HepG2 (cell line): ENCODE measurements at regions not wholly inside any gene's neighbourhood (a gene's known extent, or its start where the extent isn't known, plus 50 kb on each side); places are given as distances from the start of the nearest gene placed in this dataset.

Source experiments
- MYNN ChIP-seq: sonication (generic); formaldehyde crosslinking; IDR thresholded peaks from 2 replicates; pipeline ENCODE4 v1.4.0; 2020; ENCODE audit warnings: mild to moderate bottlenecking, low read depth, missing genetic modification reagents
- PHF5A ChIP-seq: IDR thresholded peaks from one replicate; pipeline ENCODE4 v1.6.1; 2018; ENCODE audit warnings: low read depth, missing genetic modification reagents; ENCODE audit not compliant: unreplicated experiment
- POLR2AphosphoS5 ChIP-seq: IDR thresholded peaks from 2 replicates; pipeline ENCODE4 v1.6.1; 2012; ENCODE audit warnings: low read depth, low read length
- SSRP1 ChIP-seq: IDR thresholded peaks from 2 replicates; pipeline ENCODE4 v1.6.1; 2016; ENCODE audit warnings: control low read depth
- TOPORS ChIP-seq: sonication (generic); formaldehyde crosslinking; IDR thresholded peaks from 2 replicates; pipeline ENCODE4 v1.8.0; 2023; ENCODE audit warnings: mild to moderate bottlenecking, missing genetic modification reagents
- ZNF556 ChIP-seq: sonication (generic); formaldehyde crosslinking; IDR thresholded peaks from 2 replicates; pipeline ENCODE4 v1.4.0; 2020; ENCODE audit warnings: mild to moderate bottlenecking, missing genetic modification reagents, borderline replicate concordance
- TF ChIP-seq, protein P1 (sequence below): sonication (generic); formaldehyde crosslinking; IDR thresholded peaks from 2 replicates; pipeline ENCODE4 v1.8.0; 2022; ENCODE audit warnings: missing genetic modification reagents, mild to moderate bottlenecking, inconsistent platforms, borderline replicate concordance
- TF ChIP-seq, protein P2 (sequence below): sonication (generic); formaldehyde crosslinking; IDR thresholded peaks from 2 replicates; pipeline ENCODE4 v1.5.0; 2020; ENCODE audit warnings: mild to moderate bottlenecking, missing genetic modification reagents, moderate library complexity

DNA sequence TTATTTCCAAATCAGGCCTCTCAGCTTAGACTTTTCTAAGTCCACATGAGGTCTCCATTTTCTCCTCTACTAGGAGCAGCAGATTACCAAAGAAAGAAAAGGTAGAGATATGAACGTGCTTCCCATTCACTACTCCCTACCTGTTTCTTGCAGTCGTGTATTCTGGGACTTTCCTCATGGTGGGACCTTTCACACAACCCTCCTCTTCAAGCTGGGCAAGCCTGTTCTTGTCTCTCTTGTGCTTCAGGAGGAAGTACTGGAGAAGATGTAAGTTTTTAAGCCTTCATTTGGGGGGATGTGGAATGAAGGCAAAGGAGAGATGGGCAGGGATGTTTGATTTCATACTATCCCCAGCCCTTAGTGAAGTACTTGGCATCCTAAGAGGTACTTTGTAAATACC lies 128.8 kb upstream of the SESN3 start:
- TF ChIP-seq POLR2AphosphoS5: no peak
- no peak for TF ChIP-seq ZNF556
- TF ChIP-seq, protein P1, sequence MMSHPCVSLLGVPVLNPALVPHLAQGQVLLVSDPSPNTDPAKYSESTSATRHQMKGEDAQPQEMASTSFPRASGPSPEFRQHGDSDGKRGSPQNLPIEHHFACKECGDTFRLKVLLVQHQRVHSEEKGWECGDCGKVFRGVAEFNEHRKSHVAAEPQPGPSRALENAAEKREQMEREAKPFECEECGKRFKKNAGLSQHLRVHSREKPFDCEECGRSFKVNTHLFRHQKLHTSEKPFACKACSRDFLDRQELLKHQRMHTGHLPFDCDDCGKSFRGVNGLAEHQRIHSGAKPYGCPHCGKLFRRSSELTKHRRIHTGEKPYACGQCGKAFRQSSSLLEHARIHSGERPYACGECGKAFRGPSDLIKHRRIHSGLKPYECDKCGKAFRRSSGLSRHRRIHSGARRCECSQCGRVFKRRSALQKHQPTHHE: no peak
- TF ChIP-seq SSRP1 (CRISPR knock-in tag): no peak
- TF ChIP-seq PHF5A: no peak
- TF ChIP-seq, protein P2, sequence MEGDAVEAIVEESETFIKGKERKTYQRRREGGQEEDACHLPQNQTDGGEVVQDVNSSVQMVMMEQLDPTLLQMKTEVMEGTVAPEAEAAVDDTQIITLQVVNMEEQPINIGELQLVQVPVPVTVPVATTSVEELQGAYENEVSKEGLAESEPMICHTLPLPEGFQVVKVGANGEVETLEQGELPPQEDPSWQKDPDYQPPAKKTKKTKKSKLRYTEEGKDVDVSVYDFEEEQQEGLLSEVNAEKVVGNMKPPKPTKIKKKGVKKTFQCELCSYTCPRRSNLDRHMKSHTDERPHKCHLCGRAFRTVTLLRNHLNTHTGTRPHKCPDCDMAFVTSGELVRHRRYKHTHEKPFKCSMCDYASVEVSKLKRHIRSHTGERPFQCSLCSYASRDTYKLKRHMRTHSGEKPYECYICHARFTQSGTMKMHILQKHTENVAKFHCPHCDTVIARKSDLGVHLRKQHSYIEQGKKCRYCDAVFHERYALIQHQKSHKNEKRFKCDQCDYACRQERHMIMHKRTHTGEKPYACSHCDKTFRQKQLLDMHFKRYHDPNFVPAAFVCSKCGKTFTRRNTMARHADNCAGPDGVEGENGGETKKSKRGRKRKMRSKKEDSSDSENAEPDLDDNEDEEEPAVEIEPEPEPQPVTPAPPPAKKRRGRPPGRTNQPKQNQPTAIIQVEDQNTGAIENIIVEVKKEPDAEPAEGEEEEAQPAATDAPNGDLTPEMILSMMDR (CRISPR knock-in tag): no peak
- no peak for TF ChIP-seq TOPORS
- no peak for TF ChIP-seq MYNN
